ENCODE measurements at regions not wholly inside any gene's neighbourhood (a gene's known extent, or its start where the extent isn't known, plus 50 kb on each side); places are given as distances from the start of the nearest gene placed in this dataset.

DNA sequence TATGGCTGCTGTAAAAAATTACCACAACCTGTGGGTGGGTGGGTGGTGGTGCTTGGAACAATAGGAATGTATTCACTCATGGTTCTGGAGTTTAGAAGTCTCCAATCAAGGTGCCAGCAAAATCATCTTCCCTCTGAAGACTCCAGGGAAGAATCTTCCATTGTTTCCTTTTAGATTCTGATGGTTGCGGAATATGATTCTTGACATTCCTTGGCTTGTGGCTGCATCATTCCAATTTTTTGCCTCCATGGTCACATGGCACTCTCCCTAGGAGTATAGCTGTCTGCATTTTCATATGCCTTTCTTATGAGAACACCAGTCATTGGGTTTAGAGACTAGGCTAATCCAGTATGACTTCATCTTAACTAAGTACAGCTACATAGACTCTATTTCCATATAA lies 401.0 kb downstream of the HS3ST3B1 start:
- Histone ChIP-seq H3K4me3 (no peak overlapping the region), H3K9me2 (replicated peaks; ENCODE audit: insufficient read depth) (peaks cover 2% of the 10 kb centered on the region), H3K9me3 (ENCODE audit: low read depth) (no peaks in the 10 kb centered on the region), H3K79me2 (no peaks in the 10 kb centered on the region), H3K27ac (no peak overlapping the region), H3K27me3 (no peaks in the 10 kb centered on the region), H3K4me1 (ENCODE audit: insufficient read depth) (peaks cover 12% of the 10 kb centered on the region), H4K20me1 (ENCODE audit: insufficient read depth, poor library complexity, severe bottlenecking) (no peaks in the 10 kb centered on the region), H2AFZ (no peak overlapping the region), H3K4me2 (no peak overlapping the region), H3K36me3 (replicated peaks; ENCODE audit: insufficient read depth, low read depth) (no peaks in the 10 kb centered on the region)
- no peak for TF ChIP-seq EZH2phosphoT487 (IDR thresholded peaks at IDR 0.05; ENCODE audit: low read depth, severe bottlenecking, unreplicated experiment)
- TF ChIP-seq, protein P1, sequence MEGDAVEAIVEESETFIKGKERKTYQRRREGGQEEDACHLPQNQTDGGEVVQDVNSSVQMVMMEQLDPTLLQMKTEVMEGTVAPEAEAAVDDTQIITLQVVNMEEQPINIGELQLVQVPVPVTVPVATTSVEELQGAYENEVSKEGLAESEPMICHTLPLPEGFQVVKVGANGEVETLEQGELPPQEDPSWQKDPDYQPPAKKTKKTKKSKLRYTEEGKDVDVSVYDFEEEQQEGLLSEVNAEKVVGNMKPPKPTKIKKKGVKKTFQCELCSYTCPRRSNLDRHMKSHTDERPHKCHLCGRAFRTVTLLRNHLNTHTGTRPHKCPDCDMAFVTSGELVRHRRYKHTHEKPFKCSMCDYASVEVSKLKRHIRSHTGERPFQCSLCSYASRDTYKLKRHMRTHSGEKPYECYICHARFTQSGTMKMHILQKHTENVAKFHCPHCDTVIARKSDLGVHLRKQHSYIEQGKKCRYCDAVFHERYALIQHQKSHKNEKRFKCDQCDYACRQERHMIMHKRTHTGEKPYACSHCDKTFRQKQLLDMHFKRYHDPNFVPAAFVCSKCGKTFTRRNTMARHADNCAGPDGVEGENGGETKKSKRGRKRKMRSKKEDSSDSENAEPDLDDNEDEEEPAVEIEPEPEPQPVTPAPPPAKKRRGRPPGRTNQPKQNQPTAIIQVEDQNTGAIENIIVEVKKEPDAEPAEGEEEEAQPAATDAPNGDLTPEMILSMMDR (IDR thresholded peaks at IDR 0.05; ENCODE audit: poor library complexity): no peak
- no peak for TF ChIP-seq EZH2 (IDR thresholded peaks at IDR 0.05; ENCODE audit: borderline replicate concordance)
- DNase-seq (ENCODE audit: low spot score): no peak
- WGBS (ENCODE audit: low lambda C conversion rate, missing lambda C conversion rate): 100% methylated on average over 1 of the region's 1 CpG

DNA sequence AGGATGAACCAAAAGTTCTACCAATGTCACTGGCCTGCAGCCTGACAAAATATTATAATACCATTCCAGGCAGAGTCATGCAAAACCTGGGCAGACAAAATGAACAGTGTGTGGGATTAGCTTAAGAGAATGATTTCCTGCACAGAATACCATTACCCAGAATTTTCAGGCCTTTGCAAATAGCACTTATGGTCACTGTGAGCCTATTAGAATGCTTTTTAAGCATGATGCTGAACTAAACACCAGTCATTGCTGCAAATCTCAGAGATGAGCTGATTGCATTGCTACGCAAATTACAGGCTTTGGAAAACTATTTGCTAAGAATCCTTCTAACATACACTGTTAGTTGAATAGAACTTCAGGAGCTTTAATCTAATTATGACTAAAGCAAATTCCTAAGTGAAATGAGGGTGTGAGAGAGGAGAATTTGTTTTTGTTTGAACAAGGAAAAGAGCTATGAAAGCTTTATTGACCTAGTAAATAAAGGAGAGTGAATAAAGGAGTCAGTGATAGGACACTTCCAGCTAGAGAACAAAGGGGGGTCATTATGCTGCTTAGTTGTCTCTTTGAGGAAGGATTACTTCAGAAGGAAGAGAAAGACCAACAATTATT lies 398.8 kb downstream of the HS3ST3B1 start:
- peaks cover 12% of the 10 kb centered on the region for H3K4me1 ChIP-seq (ENCODE audit: insufficient read depth)
- no peak overlapping the region for H2AFZ ChIP-seq
- no peak overlapping the region for H3K4me3 ChIP-seq
- 44% methylated on average over 1 of the region's 1 CpG for WGBS (ENCODE audit: low lambda C conversion rate, missing lambda C conversion rate)
- TF ChIP-seq EZH2 (IDR thresholded peaks at IDR 0.05; ENCODE audit: borderline replicate concordance) (no peak), EZH2phosphoT487 (IDR thresholded peaks at IDR 0.05; ENCODE audit: low read depth, severe bottlenecking, unreplicated experiment) (peak; percentile 65)
- no peak overlapping the region for H3K27ac ChIP-seq
- no peaks in the 10 kb centered on the region for H3K9me3 ChIP-seq (ENCODE audit: low read depth)
- no peak overlapping the region for H3K4me2 ChIP-seq
- DNase-seq (ENCODE audit: low spot score): peak; percentile 7
- no peaks in the 10 kb centered on the region for H3K36me3 ChIP-seq (replicated peaks; ENCODE audit: insufficient read depth, low read depth)
- H3K79me2 ChIP-seq: no peaks in the 10 kb centered on the region
- no peaks in the 10 kb centered on the region for H4K20me1 ChIP-seq (ENCODE audit: insufficient read depth, poor library complexity, severe bottlenecking)
- peaks cover 3% of the 10 kb centered on the region for H3K9me2 ChIP-seq (replicated peaks; ENCODE audit: insufficient read depth)
- H3K27me3 ChIP-seq: no peaks in the 10 kb centered on the region

DNA sequence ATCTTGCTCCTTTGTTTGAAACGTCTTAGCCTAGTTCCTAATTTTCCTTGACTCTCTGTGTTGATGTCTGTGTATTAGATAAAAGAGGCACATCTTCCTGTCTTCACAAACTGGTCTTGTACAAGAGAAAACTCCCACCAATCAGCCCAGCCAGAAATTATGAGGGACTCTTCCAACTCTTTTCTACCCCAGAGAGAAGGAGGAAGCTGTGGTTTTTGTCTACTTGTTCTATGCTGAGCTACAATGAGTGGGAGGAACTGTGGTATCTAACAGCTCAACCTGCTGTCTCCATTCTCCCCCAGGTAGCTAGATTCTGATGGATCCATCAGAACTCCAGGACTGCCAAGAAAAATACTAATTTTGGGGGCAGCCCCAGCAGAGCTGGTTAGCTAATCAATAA lies 392.5 kb downstream of the HS3ST3B1 start:
- H3K27ac ChIP-seq: no peak overlapping the region
- DNase-seq (ENCODE audit: low spot score): no peak
- WGBS (ENCODE audit: low lambda C conversion rate, missing lambda C conversion rate): 74% methylated on average over 1 of the region's 1 CpG

DNA sequence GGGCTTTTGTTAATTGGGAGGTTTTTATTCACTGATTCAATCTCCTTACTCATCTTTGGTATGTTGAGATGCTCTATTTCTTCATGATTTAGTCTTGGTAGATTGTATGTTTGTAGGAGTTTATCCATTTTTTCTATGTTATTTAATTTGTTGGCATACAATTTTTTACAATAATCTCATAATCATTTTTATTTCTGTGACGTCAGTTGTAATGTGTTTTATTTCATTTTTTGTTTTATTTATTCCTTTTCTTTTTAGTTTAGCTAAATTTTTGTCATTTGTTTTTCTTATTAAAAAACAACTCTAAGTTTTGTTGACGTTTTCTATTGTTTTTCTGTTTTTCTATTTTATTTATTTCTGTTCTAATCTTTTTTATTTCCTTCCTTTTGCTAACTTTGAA lies 389.8 kb downstream of the HS3ST3B1 start:
- no peak for TF ChIP-seq EZH2phosphoT487 (IDR thresholded peaks at IDR 0.05; ENCODE audit: low read depth, severe bottlenecking, unreplicated experiment)
- no peak for TF ChIP-seq EZH2 (IDR thresholded peaks at IDR 0.05; ENCODE audit: borderline replicate concordance)
- TF ChIP-seq, protein P1 (IDR thresholded peaks at IDR 0.05; ENCODE audit: poor library complexity): no peak
- H3K4me3 ChIP-seq: no peak overlapping the region
- WGBS (ENCODE audit: low lambda C conversion rate, missing lambda C conversion rate): 77% methylated on average over 2 of the region's 2 CpGs

More for the DNA sequence above, 392.5 kb downstream of the HS3ST3B1 start:
- no peaks in the 10 kb centered on the region for H3K79me2 ChIP-seq
- no peaks in the 10 kb centered on the region for H3K27me3 ChIP-seq
- no peak overlapping the region for H3K4me3 ChIP-seq
- H3K4me2 ChIP-seq: no peak overlapping the region
- peaks cover 3% of the 10 kb centered on the region for H3K9me2 ChIP-seq (replicated peaks; ENCODE audit: insufficient read depth)
- no peaks in the 10 kb centered on the region for H4K20me1 ChIP-seq (ENCODE audit: insufficient read depth, poor library complexity, severe bottlenecking)
- H3K36me3 ChIP-seq (replicated peaks; ENCODE audit: insufficient read depth, low read depth): no peaks in the 10 kb centered on the region
- no peak overlapping the region for H2AFZ ChIP-seq
- no peaks in the 10 kb centered on the region for H3K9me3 ChIP-seq (ENCODE audit: low read depth)
- TF ChIP-seq EZH2phosphoT487 (IDR thresholded peaks at IDR 0.05; ENCODE audit: low read depth, severe bottlenecking, unreplicated experiment) (no peak), EZH2 (IDR thresholded peaks at IDR 0.05; ENCODE audit: borderline replicate concordance) (no peak)
- TF ChIP-seq, protein P1 (IDR thresholded peaks at IDR 0.05; ENCODE audit: poor library complexity): no peak
- no peaks in the 10 kb centered on the region for H3K4me1 ChIP-seq (ENCODE audit: insufficient read depth)

More for the DNA sequence above, 389.8 kb downstream of the HS3ST3B1 start:
- Histone ChIP-seq H3K79me2 (no peaks in the 10 kb centered on the region), H3K36me3 (replicated peaks; ENCODE audit: insufficient read depth, low read depth) (no peaks in the 10 kb centered on the region), H3K9me3 (ENCODE audit: low read depth) (no peaks in the 10 kb centered on the region), H3K9me2 (replicated peaks; ENCODE audit: insufficient read depth) (no peaks in the 10 kb centered on the region), H2AFZ (no peak overlapping the region), H3K4me1 (ENCODE audit: insufficient read depth) (no peaks in the 10 kb centered on the region), H3K4me2 (no peak overlapping the region), H3K27ac (no peak overlapping the region), H4K20me1 (ENCODE audit: insufficient read depth, poor library complexity, severe bottlenecking) (no peaks in the 10 kb centered on the region), H3K27me3 (no peaks in the 10 kb centered on the region)
- DNase-seq (ENCODE audit: low spot score): no peak

Measured in hepatocyte (in vitro differentiated cells).